GOT3 (cell line): ENCODE measurements at regions not wholly inside any gene's neighbourhood (a gene's known extent, or its start where the extent isn't known, plus 50 kb on each side); places are given as distances from the start of the nearest gene placed in this dataset.
"Not testable (repeated sequence)": the region's sequence is repeated elsewhere in the genome, so short reads cannot be mapped to it uniquely, and the experiment has no call there.

Experiments
- DNase-seq: peaks from one replicate; lab custom pipeline; 2025; ENCODE audit warnings: mixed read lengths; lab: John Stamatoyannopoulos, UW

GRCh38 chr16:80008857-80009256 is 408.3 kb upstream of the MAF start:
- no peak for DNase-seq

DNA sequence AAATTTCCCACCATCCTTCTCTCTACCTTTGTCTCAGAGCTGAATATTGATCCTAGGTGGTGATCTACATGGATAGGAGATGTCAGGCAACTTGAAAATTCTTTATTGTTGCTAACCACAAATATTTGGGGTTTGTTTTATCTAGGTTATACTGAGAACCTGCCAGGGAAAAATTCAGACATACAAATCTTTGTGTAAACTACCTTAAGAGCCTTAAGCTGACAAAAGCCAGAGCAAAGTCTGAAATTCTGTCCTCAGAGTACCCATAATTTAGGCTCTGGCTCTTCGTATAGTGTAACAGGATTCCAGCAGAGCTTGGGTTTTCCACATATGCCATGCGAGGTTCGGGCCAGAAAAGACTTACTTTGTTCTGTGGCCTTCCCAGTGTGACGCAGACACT is 406.7 kb upstream of the MAF start:
- no peak for DNase-seq

- DNase-seq = no peak
Measured at GRCh38 chr16:80006241-80007215, 406.0 kb upstream of the MAF start.

GRCh38 chr16:80004113-80004512 is 403.6 kb upstream of the MAF start:
- DNase-seq = no peak

DNA sequence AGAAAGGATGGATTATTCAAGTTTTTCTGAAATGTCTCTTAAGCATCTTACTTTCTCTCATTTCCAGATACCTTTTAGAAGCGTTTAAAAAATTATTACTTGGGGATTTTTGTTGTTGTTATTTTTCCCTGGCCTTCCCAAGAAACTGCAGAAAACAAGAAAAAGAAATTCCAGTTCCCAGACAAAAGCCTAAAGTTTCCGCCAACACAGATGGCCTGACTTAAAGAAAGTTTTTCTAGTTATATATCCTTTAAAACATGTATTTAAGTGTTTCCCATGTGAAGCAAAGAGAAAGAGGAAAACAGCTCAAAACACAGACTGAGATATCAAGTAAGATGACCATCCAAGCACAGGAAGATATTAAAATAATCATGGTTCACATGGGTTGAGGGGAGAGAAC is 401.7 kb upstream of the MAF start:
- no peak for DNase-seq

GRCh38 chr16:79998143-79998542 is 397.6 kb upstream of the MAF start:
- no peak for DNase-seq

DNA sequence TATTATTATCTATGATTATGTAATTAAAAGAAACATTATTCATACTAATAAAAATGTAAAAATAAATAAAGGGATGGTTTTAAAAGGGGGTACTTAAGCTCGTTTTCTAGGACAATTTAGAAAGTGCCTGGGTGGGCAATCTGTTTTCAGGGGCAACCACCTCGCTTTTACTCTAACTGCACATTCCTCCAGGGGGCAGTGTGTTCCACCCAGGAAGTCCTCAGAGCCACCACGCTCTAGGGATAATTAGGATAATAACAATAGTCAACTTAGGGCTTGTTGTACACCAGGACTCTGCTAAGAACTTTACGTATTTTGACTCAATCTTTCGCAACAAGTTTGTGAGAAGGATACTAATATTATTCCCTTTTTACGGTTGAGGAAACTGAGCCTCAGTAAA is 396.7 kb upstream of the MAF start:
- DNase-seq = no peak

DNA sequence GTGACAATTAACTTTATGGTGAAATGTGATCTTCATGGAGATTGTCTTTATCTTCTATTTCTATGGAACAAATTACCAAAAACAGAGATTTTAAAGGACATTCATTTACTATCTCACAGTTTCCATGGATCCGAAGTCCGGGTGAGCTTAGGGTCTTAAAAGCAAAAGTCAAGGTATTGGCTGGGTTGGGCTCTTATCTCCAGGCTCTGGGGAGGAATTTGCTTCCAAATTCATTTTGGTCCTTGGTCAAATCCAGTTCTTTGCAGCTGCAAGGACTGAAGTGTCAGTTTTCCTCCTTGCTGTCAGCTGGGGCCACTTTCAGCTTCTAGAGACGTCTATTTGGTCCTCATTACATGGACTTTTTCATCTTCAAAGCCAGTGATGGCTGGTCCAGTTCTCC is 395.8 kb upstream of the MAF start:
- no peak for DNase-seq

- DNase-seq = no peak
Measured at GRCh38 chr16:79995315-79995714, 394.8 kb upstream of the MAF start.

DNA sequence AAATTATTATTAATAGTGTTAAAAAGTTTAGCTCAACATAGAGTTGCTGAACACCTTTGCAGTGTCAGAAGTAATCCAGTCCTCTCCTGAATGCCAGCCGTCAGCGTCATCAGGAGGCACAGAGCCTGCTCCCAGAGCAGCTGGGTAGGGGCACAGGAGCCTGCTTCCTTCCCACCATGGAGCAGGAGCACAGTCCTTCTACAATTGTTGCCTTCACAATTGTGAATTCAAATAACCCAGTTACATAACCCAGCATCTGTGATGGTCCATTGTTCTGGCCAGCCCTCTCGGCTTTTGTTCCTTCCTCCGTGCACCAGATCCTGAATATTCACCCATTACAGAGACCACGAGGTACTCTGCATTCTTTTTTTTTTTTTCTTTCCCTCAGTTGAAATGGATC is 393.9 kb upstream of the MAF start:
- no peak for DNase-seq

- no peak for DNase-seq
Measured at GRCh38 chr16:79993629-79994209, 393.2 kb upstream of the MAF start.

- no peak for DNase-seq
Measured at GRCh38 chr16:79991969-79992368, 391.4 kb upstream of the MAF start.

- DNase-seq = no peak
Measured at GRCh38 chr16:79988721-79989220, 388.2 kb upstream of the MAF start.

- no peak for DNase-seq
Measured at GRCh38 chr16:79988089-79988488, 387.6 kb upstream of the MAF start.

DNA sequence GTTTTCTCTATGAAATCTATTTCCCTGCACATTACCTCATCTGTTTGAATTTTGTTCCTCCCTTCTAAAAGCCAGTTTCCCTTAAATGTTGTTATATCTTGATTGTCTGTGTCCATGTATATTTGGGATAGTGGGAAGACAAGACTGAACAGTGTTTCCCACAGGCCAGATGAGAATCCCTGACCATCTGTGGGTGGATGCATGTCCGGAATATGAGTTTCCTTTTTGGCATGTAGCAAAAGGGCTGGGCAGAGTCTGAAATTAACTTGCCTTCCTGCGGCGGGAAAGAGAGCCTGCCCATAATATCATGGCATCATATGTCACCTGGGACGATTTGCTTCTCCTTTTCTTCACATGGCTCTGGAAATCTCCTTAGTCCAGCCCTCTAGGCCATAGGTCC is 385.8 kb upstream of the MAF start:
- no peak for DNase-seq

DNA sequence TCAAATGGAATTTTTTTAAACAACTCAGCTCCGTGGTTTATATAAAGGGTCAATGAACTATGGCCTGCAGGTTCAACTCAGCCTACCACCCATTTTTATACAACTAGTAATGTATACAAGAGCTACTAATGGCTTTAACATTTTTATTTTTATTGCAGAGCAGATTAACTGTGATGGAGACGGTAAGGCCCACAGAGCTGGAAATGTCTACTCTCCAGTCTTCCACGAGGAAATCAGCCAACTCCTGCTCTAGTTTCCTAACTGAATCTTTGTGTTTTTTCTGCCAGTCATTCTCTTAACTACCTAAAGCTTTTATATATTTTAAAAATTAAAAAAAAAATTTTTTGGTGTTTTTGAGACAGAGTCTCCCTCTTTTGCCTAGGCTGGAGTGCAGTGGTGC is 385.1 kb upstream of the MAF start:
- no peak for DNase-seq

GRCh38 chr16:79984149-79984548 is 383.6 kb upstream of the MAF start:
- not testable (repeated sequence) for DNase-seq

GRCh38 chr16:79982862-79983261 is 382.3 kb upstream of the MAF start:
- no peak for DNase-seq

- no peak for DNase-seq
Measured at GRCh38 chr16:79982361-79982760, 381.8 kb upstream of the MAF start.

- DNase-seq = no peak
Measured at GRCh38 chr16:79981814-79982213, 381.3 kb upstream of the MAF start.

GRCh38 chr16:79980650-79981521 is 380.3 kb upstream of the MAF start:
- no peak for DNase-seq
